GM18861 (cell line): ENCODE measurements at regions not wholly inside any gene's neighbourhood (a gene's known extent, or its start where the extent isn't known, plus 50 kb on each side); places are given as distances from the start of the nearest gene placed in this dataset.
"Not testable (repeated sequence)": the region's sequence is repeated elsewhere in the genome, so short reads cannot be mapped to it uniquely, and the experiment has no call there.

Experiments
- ATAC-seq: cut with Tn5 transposase; IDR thresholded peaks from one replicate; pipeline ENCODE4 v1.9.1; 2021; ENCODE audit not compliant: unreplicated experiment

- no peak for ATAC-seq
Observed at GRCh38 chr12:93078577-93078976, 149.5 kb upstream of the EEA1 start.

DNA sequence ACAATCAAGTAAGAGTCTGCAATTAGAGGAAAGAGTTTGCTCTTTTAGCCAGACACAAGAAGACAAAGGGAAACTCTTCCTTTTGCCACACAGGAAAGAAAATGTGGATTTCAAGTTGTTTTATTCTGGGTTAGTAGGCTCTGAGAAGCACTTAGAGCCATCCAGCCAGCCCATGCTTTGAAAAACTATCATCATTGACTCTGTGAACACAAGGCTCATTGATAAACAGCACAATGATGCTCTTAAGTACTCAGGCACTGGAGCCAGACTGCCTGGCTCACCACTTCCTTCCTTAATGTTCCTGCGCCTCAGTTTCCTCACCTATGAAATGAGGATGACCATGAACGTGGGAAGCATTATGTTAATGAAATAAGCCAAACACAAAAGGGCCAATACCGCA lies 150.2 kb upstream of the EEA1 start:
- ATAC-seq = no peak

- ATAC-seq = no peak
Observed at GRCh38 chr12:93079976-93080375, 150.9 kb upstream of the EEA1 start.

DNA sequence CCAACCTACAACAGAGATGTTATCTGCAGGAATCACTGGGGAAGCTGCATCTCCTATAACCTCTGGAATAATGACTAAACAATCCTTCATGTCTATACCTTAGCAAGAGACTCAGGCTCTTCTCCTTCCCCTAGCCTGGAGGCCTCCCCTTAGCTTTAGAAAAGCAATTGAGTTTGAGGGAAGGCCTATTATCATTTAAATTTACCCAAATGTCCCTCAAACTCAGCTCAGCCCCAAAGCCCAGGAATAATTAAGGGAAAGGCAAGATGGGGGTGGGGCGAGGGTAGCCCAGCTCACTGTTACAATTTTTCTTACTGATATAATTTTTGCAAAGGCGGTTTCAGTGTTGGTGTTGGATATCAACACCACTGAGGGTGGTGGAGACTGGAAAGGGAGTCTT lies 151.4 kb upstream of the EEA1 start:
- no peak for ATAC-seq

DNA sequence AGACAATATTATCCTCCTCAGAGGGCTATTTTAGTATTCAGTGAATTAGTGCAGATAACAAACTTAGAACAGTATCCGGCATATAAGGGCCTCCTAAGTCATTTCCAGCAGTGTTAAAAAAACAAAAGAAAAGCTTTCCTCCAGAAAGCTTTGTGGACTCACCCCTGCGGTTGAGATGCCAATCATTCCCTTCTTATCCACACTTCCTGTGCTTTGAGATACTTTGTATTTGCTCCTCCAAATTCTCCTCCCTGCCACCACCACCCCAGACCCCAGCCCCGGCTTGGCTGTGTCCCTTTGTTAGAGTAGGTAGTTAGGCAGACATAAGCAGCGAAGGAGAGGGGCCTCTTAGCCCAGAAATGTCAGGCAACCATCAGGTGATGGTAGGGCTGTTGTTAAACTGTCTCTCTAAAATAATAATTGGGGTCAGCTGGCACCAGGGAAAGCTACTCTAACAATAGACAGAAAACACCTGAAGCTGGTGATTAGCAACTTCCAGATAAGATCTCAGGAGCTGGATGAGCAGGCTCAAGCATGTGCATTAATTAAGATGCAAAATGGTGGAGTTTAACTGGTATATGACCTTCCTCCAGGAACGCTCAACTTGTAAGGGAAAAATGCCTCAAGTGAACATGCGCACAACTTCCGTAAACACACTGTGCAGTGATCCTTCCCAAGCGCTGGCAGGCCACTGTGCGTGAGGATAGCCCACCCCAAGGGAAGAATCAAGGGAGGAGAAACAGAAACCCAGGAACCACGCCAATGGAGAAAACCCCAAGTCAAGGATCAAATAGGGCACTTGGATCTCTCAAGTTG lies 152.1 kb upstream of the EEA1 start:
- ATAC-seq = no peak

DNA sequence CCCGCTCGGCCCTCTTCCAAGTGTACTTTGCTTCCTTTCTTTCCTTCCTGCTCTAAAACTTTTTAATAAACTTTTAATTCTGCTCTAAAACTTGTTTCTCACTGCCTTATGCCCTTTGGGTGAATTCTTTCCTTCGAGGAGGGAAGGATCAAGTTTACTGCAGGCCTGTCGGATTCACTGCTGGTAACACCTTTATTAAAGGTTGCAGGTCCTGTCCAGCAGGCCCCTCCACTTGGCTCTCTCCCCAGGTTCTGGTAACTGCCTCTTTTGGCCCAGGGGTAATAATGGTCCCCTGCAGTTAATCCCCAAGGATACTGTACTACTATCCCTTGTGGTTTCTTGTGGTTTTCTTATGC lies 152.7 kb upstream of the EEA1 start:
- ATAC-seq = no peak

- ATAC-seq = no peak
Observed at GRCh38 chr12:93085383-93086287, 156.5 kb upstream of the EEA1 start.

DNA sequence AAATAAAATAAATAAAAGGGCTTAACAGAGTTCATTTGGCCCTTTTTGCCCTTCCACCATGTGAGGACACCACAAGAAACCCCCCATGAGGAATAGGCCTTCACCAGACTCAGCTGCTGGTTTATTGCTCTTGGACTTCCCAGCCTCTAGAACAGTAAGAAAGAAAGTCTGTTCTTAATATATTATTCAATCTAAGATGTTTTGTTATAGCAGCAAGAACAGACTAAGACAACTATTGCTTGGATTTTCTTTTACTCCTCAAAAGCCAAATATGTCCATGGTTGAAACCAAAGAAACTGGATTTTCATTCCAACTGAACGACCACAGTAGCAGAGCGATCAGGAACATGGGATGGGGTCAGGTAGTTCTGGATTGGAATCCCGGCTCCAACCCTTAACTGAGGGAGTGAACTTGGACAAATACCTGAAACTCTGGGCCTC lies 157.2 kb upstream of the EEA1 start:
- no peak for ATAC-seq

DNA sequence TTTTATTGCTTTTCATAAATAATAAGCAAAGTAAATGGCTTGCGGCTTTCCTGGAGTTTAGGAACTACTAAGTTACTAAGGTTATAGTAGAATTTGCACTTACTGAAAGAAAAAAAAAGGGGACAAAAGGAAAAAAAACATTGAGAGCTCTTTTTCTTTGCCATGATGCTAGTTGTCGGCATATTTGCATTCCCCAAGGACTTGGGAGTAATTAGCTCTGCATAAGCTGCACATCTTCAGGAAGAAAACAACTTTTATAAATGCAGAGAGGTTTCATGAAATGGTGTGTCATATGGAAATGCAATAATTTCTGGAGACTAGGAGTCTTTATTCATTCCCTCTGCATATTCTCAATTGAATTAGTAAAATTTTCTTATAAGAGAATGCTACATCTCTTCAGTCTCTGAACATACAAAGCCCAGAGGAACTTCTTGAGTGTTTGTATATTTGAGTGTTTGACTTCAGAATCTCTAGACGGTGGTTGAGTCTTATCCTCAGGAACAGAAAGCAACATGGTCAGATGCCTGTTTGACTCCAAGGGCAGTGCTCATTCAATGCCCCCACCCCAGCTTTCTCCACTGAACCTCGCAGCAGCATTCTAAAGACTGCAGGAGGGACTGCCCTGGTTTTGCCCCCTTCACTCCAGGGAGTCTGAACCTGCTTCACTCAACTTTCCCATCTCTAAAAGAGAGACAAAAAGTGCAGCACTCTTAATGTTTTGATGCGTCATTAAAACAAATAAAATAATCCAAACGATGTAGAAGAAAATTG lies 158.9 kb upstream of the EEA1 start:
- ATAC-seq = no peak

- no peak for ATAC-seq
Observed at GRCh38 chr12:93089805-93090569, 160.9 kb upstream of the EEA1 start.

DNA sequence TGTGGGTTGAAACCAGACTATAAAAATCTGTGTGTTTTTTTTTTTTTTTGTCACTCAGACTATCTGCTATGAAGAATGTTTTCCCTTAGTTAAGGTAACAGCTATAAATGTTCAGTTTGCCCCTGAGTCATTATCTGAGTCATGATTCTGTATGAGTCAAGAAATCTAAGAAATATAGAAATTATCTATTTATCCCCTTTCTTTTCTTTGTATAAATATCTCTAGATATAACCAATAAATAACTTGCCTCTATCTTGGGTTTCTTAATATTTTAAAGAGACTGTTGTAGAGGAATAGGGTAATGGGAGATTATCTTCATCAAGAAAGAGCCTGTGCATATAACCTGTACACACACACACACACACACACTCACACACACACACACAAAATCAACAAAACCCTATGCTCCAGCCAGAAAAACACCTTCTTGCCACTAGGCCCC lies 161.7 kb upstream of the EEA1 start:
- no peak for ATAC-seq

DNA sequence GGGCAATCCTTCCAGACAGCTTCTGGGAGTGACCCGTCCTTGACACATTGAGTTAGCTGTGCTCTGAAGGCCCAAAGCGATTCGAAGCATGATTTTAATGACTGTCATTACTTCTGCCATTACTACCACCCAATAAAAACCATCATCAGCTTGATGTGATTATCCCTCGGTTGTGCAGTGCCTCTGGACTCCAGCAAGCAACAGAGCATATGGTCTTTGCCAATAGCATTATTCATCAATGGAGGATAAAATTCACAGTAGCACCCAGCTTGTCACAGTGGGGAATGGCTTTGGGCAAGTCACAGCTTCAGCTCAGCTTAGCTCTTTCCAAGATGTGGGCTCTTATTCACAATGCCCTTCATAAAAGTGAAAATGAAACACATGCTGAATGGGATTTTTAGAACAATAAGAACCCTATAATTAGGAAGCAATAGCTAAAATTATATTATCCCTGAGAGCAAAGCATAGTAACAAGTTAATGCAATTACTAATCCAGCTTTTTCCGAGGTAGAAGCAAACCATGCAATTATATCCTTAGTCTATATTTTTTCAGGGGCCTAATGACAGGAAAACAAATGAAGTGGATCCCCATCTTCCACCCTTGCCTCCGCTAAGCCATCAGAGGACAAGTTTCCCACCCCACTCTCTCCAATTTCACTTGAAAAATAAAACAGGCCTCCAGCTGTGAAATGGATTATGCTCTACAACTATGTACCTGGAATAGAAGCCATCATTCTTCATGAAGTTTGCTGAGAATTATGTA lies 163.0 kb upstream of the EEA1 start:
- no peak for ATAC-seq

DNA sequence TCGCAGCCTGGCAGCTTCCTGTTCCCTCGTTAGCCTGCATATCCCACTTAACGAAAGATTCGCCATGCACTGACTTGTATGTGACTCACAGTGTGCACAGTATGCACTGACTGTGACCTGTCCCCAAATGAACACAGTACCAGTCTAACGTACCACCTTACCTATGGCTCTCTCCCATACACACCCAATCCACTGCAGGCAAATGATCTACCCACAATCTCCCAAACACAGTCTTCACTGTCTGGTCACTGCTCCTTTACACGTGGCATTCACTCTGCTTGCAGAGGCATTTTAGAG lies 163.5 kb upstream of the EEA1 start:
- no peak for ATAC-seq

DNA sequence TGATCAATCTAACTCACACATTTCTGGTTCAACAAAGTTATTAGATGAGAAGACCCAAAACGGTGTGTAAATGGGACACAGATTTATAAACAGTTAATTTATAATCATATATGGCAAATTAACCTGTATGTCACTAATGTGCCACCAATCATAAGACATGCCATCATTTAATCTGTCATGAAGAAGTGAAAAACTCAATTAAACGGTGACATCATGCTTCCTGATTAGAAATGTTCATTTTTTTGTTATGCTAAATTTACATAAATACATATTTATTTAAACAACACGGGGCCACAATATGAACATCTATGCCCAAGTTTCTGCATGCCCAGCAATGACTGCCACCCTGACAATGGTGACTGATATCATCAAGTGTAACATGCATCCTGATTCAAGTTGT lies 164.1 kb upstream of the EEA1 start:
- no peak for ATAC-seq

GRCh38 chr12:93094222-93094621 lies 165.1 kb upstream of the EEA1 start:
- ATAC-seq = not testable (repeated sequence)

DNA sequence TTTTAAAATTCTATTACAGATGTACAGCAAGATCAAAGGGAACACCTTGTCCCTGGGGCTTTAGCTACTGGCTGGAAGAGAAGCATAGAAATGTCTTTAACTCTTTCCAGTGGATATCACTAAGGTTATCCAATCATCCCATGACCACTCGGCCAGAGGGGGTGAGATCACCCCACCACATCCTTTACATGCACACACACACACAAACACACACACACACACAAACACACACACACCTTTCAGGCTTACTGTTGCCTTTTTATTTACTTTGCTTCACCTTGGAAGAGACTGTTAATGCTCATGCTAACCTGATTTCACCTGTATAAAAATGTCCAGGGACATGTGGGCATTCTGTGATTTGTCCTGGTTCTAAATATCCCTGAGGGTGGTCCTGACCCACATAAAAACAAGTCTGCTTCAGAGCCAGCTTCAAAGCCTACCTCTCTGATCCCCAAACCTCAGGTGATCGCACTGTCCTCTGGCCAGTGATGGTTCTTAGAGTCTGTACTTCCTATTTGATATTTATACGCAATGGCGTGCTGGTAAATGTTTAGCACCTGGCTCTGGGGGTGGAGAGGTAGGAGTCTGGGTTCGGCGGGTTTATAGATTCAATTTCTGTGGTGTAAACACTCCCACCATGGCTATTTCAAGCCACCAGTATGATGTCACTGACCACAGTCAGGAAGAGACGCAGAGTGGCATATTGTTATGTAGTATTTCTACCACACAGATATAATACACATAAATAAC lies 166.1 kb upstream of the EEA1 start:
- peak; percentile 86 for ATAC-seq

GRCh38 chr12:93097417-93097816 lies 168.3 kb upstream of the EEA1 start:
- ATAC-seq = no peak

- ATAC-seq = peak; percentile 44
Observed at GRCh38 chr12:93098077-93098476, 169.0 kb upstream of the EEA1 start.

GRCh38 chr12:93099792-93100191 lies 170.7 kb upstream of the EEA1 start:
- no peak for ATAC-seq
